Tibial nerve (tissue), 4 donors: ENCODE measurements at regions not wholly inside any gene's neighbourhood (a gene's known extent, or its start where the extent isn't known, plus 50 kb on each side); places are given as distances from the start of the nearest gene placed in this dataset.

Experiments
- DNase-seq, 2 donors: peaks; one replicate each; pipeline ENCODE4 v3.0.0-alpha.2; 2019; ENCODE audit warnings: low spot score in 2 of 2
- H3K27ac ChIP-seq, 4 donors: fragments of 200-600 bp; sonication (generic) in 3 of 4; one replicate each; pipeline ENCODE4 v1.5.1; 2017 to 2019; ENCODE audit warnings: mild to moderate bottlenecking in 1 of 4
- H3K27me3 ChIP-seq, 2 donors: fragments of 200-600 bp; sonication (generic) in 1 of 2; one replicate each; pipeline versions ENCODE4 v1.5.1 to v1.6.0; 2017 to 2019
- H3K36me3 ChIP-seq, 3 donors: fragments of 200-600 bp; sonication (generic); one replicate each; pipeline ENCODE4 v1.5.1; 2018 to 2019
- H3K4me1 ChIP-seq, 4 donors: fragments of 200-600 bp; sonication (generic) in 3 of 4; one replicate each; pipeline ENCODE4 v1.5.1; 2017 to 2019
- H3K4me3 ChIP-seq, 4 donors: fragments of 200-600 bp; sonication (generic) in 3 of 4; one replicate each; pipeline ENCODE4 v1.5.1; 2017 to 2019; ENCODE audit warnings: mild to moderate bottlenecking in 1 of 4, moderate library complexity in 1 of 4
- H3K9me3 ChIP-seq, 4 donors: fragments of 200-600 bp; sonication (generic) in 3 of 4; one replicate each; pipeline ENCODE4 v1.5.1; 2017 to 2019
- CTCF ChIP-seq, 5 experiments: fragments of 200-600 bp in 3 of 5; fragments of 450-650 bp in 2 of 5; sonication (generic) in 3 of 5; IDR thresholded peaks; one replicate each; pipeline ENCODE4 v1.5.1; 2016 to 2019; ENCODE audit warnings: antibody characterized with exemption in 5 of 5, mild to moderate bottlenecking in 3 of 5, moderate library complexity in 2 of 5
- EP300 ChIP-seq, 2 donors: sonication (generic); formaldehyde crosslinking; IDR thresholded peaks; one replicate each; pipeline ENCODE4 v1.6.1; 2017; ENCODE audit warnings: antibody characterized with exemption in 2 of 2, mild to moderate bottlenecking in 1 of 2
- POLR2A ChIP-seq, 2 donors: fragments of 450-650 bp; IDR thresholded peaks; one replicate each; pipeline ENCODE4 v1.6.1; 2017; ENCODE audit warnings: antibody characterized with exemption in 2 of 2, mild to moderate bottlenecking in 2 of 2, moderate library complexity in 2 of 2
- WGBS, 2 donors: methylation state at CpG; one replicate each; pipeline ENCODE4 v1.1.5; 2018; 5-methylcytosine and 5-hydroxymethylcytosine counted together

DNA sequence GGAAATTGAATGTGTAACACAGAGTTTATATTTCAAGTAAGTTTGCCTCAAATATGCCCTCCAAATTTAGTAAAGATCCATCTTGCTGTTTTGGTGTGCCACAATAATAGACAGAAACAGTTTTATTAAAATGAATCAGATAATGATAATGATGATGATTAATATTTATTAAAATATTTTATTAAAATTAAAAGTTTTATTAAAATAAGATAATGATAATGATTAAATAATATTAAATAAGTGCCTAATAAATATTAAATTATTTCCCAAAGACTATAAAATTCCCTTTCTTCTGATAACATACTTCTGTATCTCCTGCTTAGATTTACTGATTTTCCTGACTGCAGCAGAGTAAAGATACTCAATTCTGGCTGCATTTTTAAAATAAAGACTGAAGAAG lies 134.5 kb downstream of the PRDM13 start:
- Histone ChIP-seq H3K36me3 (no peaks in the 10 kb centered on the region), H3K4me3 (no peak overlapping the region), H3K9me3 (no peaks in the 10 kb centered on the region), H3K27ac (no peak overlapping the region), H3K4me1 (peaks cover 0 to 5% (median 0%) of the 10 kb centered on the region in 4 donors), H3K27me3 (peaks cover 0 to 14% of the 10 kb centered on the region in 2 donors)
- no peak for DNase-seq
- TF ChIP-seq POLR2A (IDR thresholded peaks at IDR 0.05) = no peak
- no peak for TF ChIP-seq EP300 (IDR thresholded peaks at IDR 0.05)
- no peak for TF ChIP-seq CTCF (IDR thresholded peaks at IDR 0.05)

- no peak for TF ChIP-seq EP300 (IDR thresholded peaks at IDR 0.05)
- TF ChIP-seq CTCF (IDR thresholded peaks at IDR 0.05) = no peak
- TF ChIP-seq POLR2A (IDR thresholded peaks at IDR 0.05) = no peak
- DNase-seq = no peak
- WGBS, 2 donors = 77 to 79% methylated on average over 2 of the region's 2 CpGs
Observed at GRCh38 chr6:99743647-99744046, 137.0 kb downstream of the PRDM13 start.

GRCh38 chr6:99745651-99746050 lies 139.0 kb downstream of the PRDM13 start:
- Histone ChIP-seq H3K4me1 (peaks cover 0 to 6% (median 0%) of the 10 kb centered on the region in 4 donors), H3K27ac (no peak overlapping the region), H3K27me3 (peaks cover 0 to 3% of the 10 kb centered on the region in 2 donors), H3K4me3 (no peak overlapping the region), H3K9me3 (no peaks in the 10 kb centered on the region), H3K36me3 (no peaks in the 10 kb centered on the region)
- 39 to 44% methylated on average over 2 of the region's 2 CpGs for WGBS, 2 donors
- TF ChIP-seq CTCF (IDR thresholded peaks at IDR 0.05) = no peak
- TF ChIP-seq EP300 (IDR thresholded peaks at IDR 0.05) = no peak
- TF ChIP-seq POLR2A (IDR thresholded peaks at IDR 0.05) = no peak
- no peak for DNase-seq

More at GRCh38 chr6:99743647-99744046, 137.0 kb downstream of the PRDM13 start:
- Histone ChIP-seq H3K4me3 (no peak overlapping the region), H3K36me3 (no peaks in the 10 kb centered on the region), H3K27ac (no peak overlapping the region), H3K4me1 (peaks cover 0 to 6% (median 0%) of the 10 kb centered on the region in 4 donors), H3K9me3 (no peaks in the 10 kb centered on the region), H3K27me3 (peaks cover 0 to 13% of the 10 kb centered on the region in 2 donors)

DNA sequence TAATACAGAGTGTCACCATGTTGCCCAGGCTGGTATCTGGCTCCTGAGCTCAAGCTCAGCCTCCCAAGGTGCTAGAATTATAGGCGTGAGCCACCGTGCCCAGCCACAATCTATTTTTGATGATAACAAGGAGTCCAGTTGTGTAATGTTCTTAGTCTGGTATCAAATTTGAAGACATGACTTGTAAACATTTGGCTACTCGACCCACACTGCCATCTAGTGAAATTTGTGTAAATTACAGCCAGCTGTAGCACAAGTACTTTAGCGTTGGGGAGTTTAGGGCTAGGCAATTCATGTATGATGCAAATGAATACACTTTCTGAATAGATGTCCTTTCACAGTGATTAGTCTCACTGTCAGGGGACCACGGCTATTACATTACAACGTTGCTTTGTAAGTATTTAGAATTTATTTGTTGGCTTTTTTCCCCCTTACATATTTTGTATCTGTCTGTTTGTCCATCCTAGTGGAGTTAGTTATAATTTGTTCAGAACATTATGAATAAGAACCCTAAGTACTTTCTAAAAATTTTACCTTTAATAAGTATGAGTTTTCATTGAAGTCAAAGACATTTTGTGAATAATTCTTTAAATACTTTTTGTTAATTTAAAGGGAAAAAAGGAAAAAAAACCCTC lies 139.7 kb downstream of the PRDM13 start:
- peaks cover 0 to 6% (median 0%) of the 10 kb centered on the region in 4 donors for H3K4me1 ChIP-seq
- H3K9me3 ChIP-seq = no peaks in the 10 kb centered on the region
- no peak overlapping the region for H3K4me3 ChIP-seq
- H3K36me3 ChIP-seq = no peaks in the 10 kb centered on the region
- H3K27me3 ChIP-seq = no peaks in the 10 kb centered on the region
- no peak overlapping the region for H3K27ac ChIP-seq
- no peak for TF ChIP-seq POLR2A (IDR thresholded peaks at IDR 0.05)
- no peak for TF ChIP-seq EP300 (IDR thresholded peaks at IDR 0.05)
- TF ChIP-seq CTCF (IDR thresholded peaks at IDR 0.05) = peak; percentile 72 to 89 (median 82)
- 1 to 3% methylated on average over 6 of the region's 6 CpGs for WGBS, 2 donors
- peak; percentile 28 to 86 for DNase-seq

DNA sequence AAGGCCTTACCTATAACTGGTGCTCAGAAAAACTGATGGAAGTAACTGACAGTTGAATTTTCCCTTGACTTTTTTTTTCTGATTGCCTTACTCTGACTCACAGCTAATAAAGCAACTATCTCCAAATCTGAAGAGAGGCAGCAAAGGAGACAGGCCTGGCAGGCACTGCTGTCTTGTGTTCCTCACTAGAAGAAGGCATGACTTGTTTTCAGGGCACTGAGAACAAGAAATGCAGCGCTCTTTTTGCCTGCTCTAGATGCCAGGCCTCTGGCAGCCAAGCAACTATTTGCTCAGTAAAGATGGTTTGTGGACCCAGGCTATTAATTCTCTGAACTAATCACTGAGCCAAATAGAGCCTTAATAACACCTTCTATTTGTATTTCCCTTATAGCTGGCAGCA lies 155.1 kb downstream of the PRDM13 start:
- Histone ChIP-seq H3K27ac (no peak overlapping the region), H3K9me3 (no peaks in the 10 kb centered on the region), H3K27me3 (no peaks in the 10 kb centered on the region), H3K36me3 (no peaks in the 10 kb centered on the region), H3K4me3 (no peak overlapping the region), H3K4me1 (no peaks in the 10 kb centered on the region)
- 55 to 73% methylated on average over 1 of the region's 1 CpG for WGBS, 2 donors
- TF ChIP-seq POLR2A (IDR thresholded peaks at IDR 0.05) (no peak), EP300 (IDR thresholded peaks at IDR 0.05) (no peak)
- no peak for DNase-seq
